SK-N-MC (cell line): ENCODE measurements at regions not wholly inside any gene's neighbourhood (a gene's known extent, or its start where the extent isn't known, plus 50 kb on each side); places are given as distances from the start of the nearest gene placed in this dataset.

Source experiments
- EZH2 ChIP-seq: fragments of 200-600 bp; sonication (generic); IDR thresholded peaks from one replicate; pipeline ENCODE4 v1.6.1; 2017; ENCODE audit warnings: antibody characterized with exemption
- FOXP2 ChIP-seq: optimal IDR thresholded peaks from 2 replicates; pipeline ENCODE3; 2011; ENCODE audit warnings: mild to moderate bottlenecking, moderate library complexity; ENCODE audit not compliant: insufficient read depth; ENCODE audit errors: extremely low read length, control extremely low read depth
- POLR2AphosphoS5 ChIP-seq: IDR thresholded peaks from 2 replicates; pipeline ENCODE4 v1.6.1; 2012; ENCODE audit warnings: mild to moderate bottlenecking, low read depth, low read length, borderline replicate concordance

GRCh38 chr9:115543511-115543910 lies 425.6 kb upstream of the TNC start:
- TF ChIP-seq EZH2 (no peak), POLR2AphosphoS5 (no peak), FOXP2 (no peak)
